ENCODE measurements at regions not wholly inside any gene's neighbourhood (a gene's known extent, or its start where the extent isn't known, plus 50 kb on each side); places are given as distances from the start of the nearest gene placed in this dataset.

GRCh38 chr15:87487484-87487883 is 769.1 kb downstream of the NTRK3 start:
- no peak for TF ChIP-seq CTCF (conservative IDR thresholded peaks at IDR 0.05 in 1 of 2, IDR thresholded peaks at IDR 0.05 in 1 of 2; ENCODE audit: low read depth in 1 of 2, low read length in 2 of 2)
- TF ChIP-seq EZH2 (IDR thresholded peaks at IDR 0.05; ENCODE audit: low read length, missing control alignments): no peak
